Activated CD4-positive, alpha-beta T cell treated with anti-CD3 and anti-CD28 coated beads, Interleukin-2, amount 10 ng/mL, durations not matched to agents 24 days and 14 days (primary cell): ENCODE measurements at regions not wholly inside any gene's neighbourhood (a gene's known extent, or its start where the extent isn't known, plus 50 kb on each side); places are given as distances from the start of the nearest gene placed in this dataset.

Experiments
- DNase-seq: peaks from one replicate; pipeline ENCODE4 v3.0.0; 2022
- H3K27ac Mint-ChIP-seq: one replicate; pipeline ENCODE4 v1.8.0; 2022; ENCODE audit warnings: mild to moderate bottlenecking, mixed read lengths
- H3K27me3 Mint-ChIP-seq: one replicate; pipeline ENCODE4 v1.8.0; 2022; ENCODE audit warnings: mixed read lengths
- H3K36me3 Mint-ChIP-seq: one replicate; pipeline ENCODE4 v1.8.0; 2022; ENCODE audit warnings: low read depth, mild to moderate bottlenecking, mixed read lengths
- H3K4me1 Mint-ChIP-seq: one replicate; pipeline ENCODE4 v1.8.0; 2021; ENCODE audit warnings: mixed read lengths
- H3K4me3 Mint-ChIP-seq: one replicate; pipeline ENCODE4 v1.8.0; 2022; ENCODE audit warnings: mild to moderate bottlenecking, moderate library complexity, mixed read lengths
- H3K9me3 Mint-ChIP-seq: one replicate; pipeline ENCODE4 v1.8.0; 2021; ENCODE audit warnings: mixed read lengths
- intact Hi-C: fragments of 100-400 bp; cut with micrococcal nuclease; formaldehyde crosslinking; loops from one replicate; pipeline ENCODE4 v1.15.1; 2023

GRCh38 chr19:32141840-32142511 lies 203.4 kb upstream of the ZNF507 start:
- H3K27ac Mint-ChIP-seq, result no peak overlapping the region
- no peak for DNase-seq
- intact Hi-C loops, result no loop called here
- H3K36me3 Mint-ChIP-seq, result no peaks in the 10 kb centered on the region
- H3K9me3 Mint-ChIP-seq, result peaks cover 3% of the 10 kb centered on the region
- no peak overlapping the region for H3K4me3 Mint-ChIP-seq
- H3K27me3 Mint-ChIP-seq, result no peaks in the 10 kb centered on the region
- no peaks in the 10 kb centered on the region for H3K4me1 Mint-ChIP-seq

GRCh38 chr19:32146664-32147063 lies 198.7 kb upstream of the ZNF507 start:
- intact Hi-C loops, result no loop called here
- Mint-ChIP-seq H3K27ac (no peak overlapping the region), H3K27me3 (no peaks in the 10 kb centered on the region), H3K9me3 (peaks cover 3% of the 10 kb centered on the region), H3K4me3 (no peak overlapping the region), H3K36me3 (no peaks in the 10 kb centered on the region), H3K4me1 (no peaks in the 10 kb centered on the region)
- no peak for DNase-seq

- Mint-ChIP-seq H3K27ac (no peak overlapping the region), H3K4me3 (no peak overlapping the region), H3K4me1 (no peaks in the 10 kb centered on the region), H3K27me3 (no peaks in the 10 kb centered on the region), H3K9me3 (peaks cover 3% of the 10 kb centered on the region), H3K36me3 (no peaks in the 10 kb centered on the region)
- DNase-seq, result no peak
- intact Hi-C loops, result no loop called here
Measured at GRCh38 chr19:32150605-32151004, 194.8 kb upstream of the ZNF507 start.

- Mint-ChIP-seq H3K4me1 (no peaks in the 10 kb centered on the region), H3K4me3 (no peak overlapping the region), H3K36me3 (no peaks in the 10 kb centered on the region), H3K27ac (no peak overlapping the region), H3K9me3 (peaks cover 2% of the 10 kb centered on the region), H3K27me3 (no peaks in the 10 kb centered on the region)
- DNase-seq, result no peak
- intact Hi-C loops, result no loop called here
Measured at GRCh38 chr19:32154418-32154817, 191.0 kb upstream of the ZNF507 start.

GRCh38 chr19:32164384-32164992 lies 180.9 kb upstream of the ZNF507 start:
- no peak overlapping the region for H3K4me3 Mint-ChIP-seq
- no peaks in the 10 kb centered on the region for H3K4me1 Mint-ChIP-seq
- intact Hi-C loops, result no loop called here
- H3K27ac Mint-ChIP-seq, result no peak overlapping the region
- H3K27me3 Mint-ChIP-seq, result no peaks in the 10 kb centered on the region
- DNase-seq, result peak; percentile 19
- H3K36me3 Mint-ChIP-seq, result no peaks in the 10 kb centered on the region
- no peaks in the 10 kb centered on the region for H3K9me3 Mint-ChIP-seq

- H3K27me3 Mint-ChIP-seq, result no peaks in the 10 kb centered on the region
- H3K36me3 Mint-ChIP-seq, result no peaks in the 10 kb centered on the region
- no peak overlapping the region for H3K27ac Mint-ChIP-seq
- no peak overlapping the region for H3K4me3 Mint-ChIP-seq
- intact Hi-C loops, result no loop called here
- no peaks in the 10 kb centered on the region for H3K9me3 Mint-ChIP-seq
- no peaks in the 10 kb centered on the region for H3K4me1 Mint-ChIP-seq
- peak; percentile 23 for DNase-seq
Measured at GRCh38 chr19:32165141-32165540, 180.3 kb upstream of the ZNF507 start.

GRCh38 chr19:32165750-32166149 lies 179.7 kb upstream of the ZNF507 start:
- intact Hi-C loops, result no loop called here
- H3K27ac Mint-ChIP-seq, result no peak overlapping the region
- no peaks in the 10 kb centered on the region for H3K27me3 Mint-ChIP-seq
- no peak overlapping the region for H3K4me3 Mint-ChIP-seq
- DNase-seq, result peak; percentile 34
- H3K4me1 Mint-ChIP-seq, result no peaks in the 10 kb centered on the region
- H3K9me3 Mint-ChIP-seq, result no peaks in the 10 kb centered on the region
- no peaks in the 10 kb centered on the region for H3K36me3 Mint-ChIP-seq

- Mint-ChIP-seq H3K9me3 (no peaks in the 10 kb centered on the region), H3K27ac (no peak overlapping the region), H3K4me1 (no peaks in the 10 kb centered on the region), H3K27me3 (no peaks in the 10 kb centered on the region), H3K4me3 (no peak overlapping the region), H3K36me3 (no peaks in the 10 kb centered on the region)
- intact Hi-C loops, result no loop called here
- peak; percentile 28 for DNase-seq
Measured at GRCh38 chr19:32166238-32166637, 179.2 kb upstream of the ZNF507 start.

- intact Hi-C loops, result no loop called here
- H3K27me3 Mint-ChIP-seq, result no peaks in the 10 kb centered on the region
- H3K4me3 Mint-ChIP-seq, result no peak overlapping the region
- H3K9me3 Mint-ChIP-seq, result no peaks in the 10 kb centered on the region
- peak; percentile 14 for DNase-seq
- H3K27ac Mint-ChIP-seq, result no peak overlapping the region
- H3K4me1 Mint-ChIP-seq, result no peaks in the 10 kb centered on the region
- no peaks in the 10 kb centered on the region for H3K36me3 Mint-ChIP-seq
Measured at GRCh38 chr19:32168111-32168510, 177.3 kb upstream of the ZNF507 start.

GRCh38 chr19:32168606-32169005 lies 176.8 kb upstream of the ZNF507 start:
- Mint-ChIP-seq H3K4me1 (no peaks in the 10 kb centered on the region), H3K27me3 (no peaks in the 10 kb centered on the region), H3K4me3 (no peak overlapping the region), H3K27ac (no peak overlapping the region), H3K9me3 (no peaks in the 10 kb centered on the region), H3K36me3 (no peaks in the 10 kb centered on the region)
- intact Hi-C loops, result no loop called here
- DNase-seq, result peak; percentile 11

GRCh38 chr19:32171719-32172151 lies 173.7 kb upstream of the ZNF507 start:
- Mint-ChIP-seq H3K27me3 (no peaks in the 10 kb centered on the region), H3K9me3 (no peaks in the 10 kb centered on the region), H3K36me3 (no peaks in the 10 kb centered on the region), H3K27ac (no peak overlapping the region), H3K4me3 (no peak overlapping the region), H3K4me1 (no peaks in the 10 kb centered on the region)
- DNase-seq, result peak; percentile 33
- intact Hi-C loops, result no loop called here

- Mint-ChIP-seq H3K9me3 (no peaks in the 10 kb centered on the region), H3K36me3 (no peaks in the 10 kb centered on the region), H3K27me3 (no peaks in the 10 kb centered on the region), H3K4me3 (no peak overlapping the region), H3K27ac (no peak overlapping the region), H3K4me1 (no peaks in the 10 kb centered on the region)
- DNase-seq, result peak; percentile 31
- intact Hi-C loops, result no loop called here
Measured at GRCh38 chr19:32172566-32173160, 172.7 kb upstream of the ZNF507 start.

GRCh38 chr19:32173836-32174235 lies 171.6 kb upstream of the ZNF507 start:
- no peaks in the 10 kb centered on the region for H3K9me3 Mint-ChIP-seq
- no peak overlapping the region for H3K27ac Mint-ChIP-seq
- H3K36me3 Mint-ChIP-seq, result no peaks in the 10 kb centered on the region
- DNase-seq, result peak; percentile 8
- no peaks in the 10 kb centered on the region for H3K27me3 Mint-ChIP-seq
- no peaks in the 10 kb centered on the region for H3K4me1 Mint-ChIP-seq
- H3K4me3 Mint-ChIP-seq, result no peak overlapping the region
- intact Hi-C loops, result no loop called here

GRCh38 chr19:32174386-32175113 lies 170.9 kb upstream of the ZNF507 start:
- no peak overlapping the region for H3K4me3 Mint-ChIP-seq
- no peak overlapping the region for H3K27ac Mint-ChIP-seq
- H3K9me3 Mint-ChIP-seq, result no peaks in the 10 kb centered on the region
- no peaks in the 10 kb centered on the region for H3K27me3 Mint-ChIP-seq
- H3K36me3 Mint-ChIP-seq, result no peaks in the 10 kb centered on the region
- intact Hi-C loops, result no loop called here
- no peak for DNase-seq
- H3K4me1 Mint-ChIP-seq, result no peaks in the 10 kb centered on the region
